ENCODE measurements at regions not wholly inside any gene's neighbourhood (a gene's known extent, or its start where the extent isn't known, plus 50 kb on each side); places are given as distances from the start of the nearest gene placed in this dataset.

GRCh38 chr4:187586892-187587291 is 408.7 kb upstream of the ZFP42 start:
- POLR2A ChIA-PET, result no interaction called here
- CTCF ChIA-PET, result no interaction called here

GRCh38 chr4:187598196-187598595 is 397.4 kb upstream of the ZFP42 start:
- ChIA-PET CTCF (no interaction called here), POLR2A (no interaction called here)

- POLR2A ChIA-PET, result no interaction called here
- CTCF ChIA-PET, result no interaction called here
These were observed 393.1 kb upstream of the ZFP42 start for GRCh38 chr4:187602339-187603092.

- CTCF ChIA-PET, result no interaction called here
- POLR2A ChIA-PET, result no interaction called here
These were observed 392.2 kb upstream of the ZFP42 start for GRCh38 chr4:187603093-187604025.

- ChIA-PET CTCF (no interaction called here), POLR2A (no interaction called here)
These were observed 390.6 kb upstream of the ZFP42 start for GRCh38 chr4:187604984-187605383.

GRCh38 chr4:187606581-187606980 is 389.0 kb upstream of the ZFP42 start:
- CTCF ChIA-PET, result no interaction called here
- POLR2A ChIA-PET, result no interaction called here

- ChIA-PET POLR2A (no interaction called here), CTCF (no interaction called here)
These were observed 387.6 kb upstream of the ZFP42 start for GRCh38 chr4:187608001-187608421.

- ChIA-PET CTCF (no interaction called here), POLR2A (no interaction called here)
These were observed 383.3 kb upstream of the ZFP42 start for GRCh38 chr4:187612301-187612700.

- ChIA-PET POLR2A (no interaction called here), CTCF (no interaction called here)
These were observed 382.3 kb upstream of the ZFP42 start for GRCh38 chr4:187613089-187613839.

- ChIA-PET POLR2A (no interaction called here), CTCF (no interaction called here)
These were observed 379.6 kb upstream of the ZFP42 start for GRCh38 chr4:187615972-187616371.

- ChIA-PET POLR2A (no interaction called here), CTCF (no interaction called here)
These were observed 378.5 kb upstream of the ZFP42 start for GRCh38 chr4:187617113-187617512.

GRCh38 chr4:187618701-187619281 is 376.8 kb upstream of the ZFP42 start:
- ChIA-PET CTCF (no interaction called here), POLR2A (no interaction called here)

- ChIA-PET CTCF (no interaction called here), POLR2A (no interaction called here)
These were observed 376.3 kb upstream of the ZFP42 start for GRCh38 chr4:187619319-187619718.

GRCh38 chr4:187632260-187632995 is 363.1 kb upstream of the ZFP42 start:
- POLR2A ChIA-PET, result no interaction called here
- CTCF ChIA-PET, result no interaction called here

- POLR2A ChIA-PET, result no interaction called here
- CTCF ChIA-PET, result no interaction called here
These were observed 362.3 kb upstream of the ZFP42 start for GRCh38 chr4:187633245-187633644.

- POLR2A ChIA-PET, result no interaction called here
- CTCF ChIA-PET, result no interaction called here
These were observed 338.6 kb upstream of the ZFP42 start for GRCh38 chr4:187656959-187657358.

GRCh38 chr4:187663076-187663475 is 332.5 kb upstream of the ZFP42 start:
- POLR2A ChIA-PET, result no interaction called here
- CTCF ChIA-PET, result no interaction called here

GRCh38 chr4:187664011-187664410 is 331.6 kb upstream of the ZFP42 start:
- CTCF ChIA-PET, result no interaction called here

GRCh38 chr4:187665086-187665485 is 330.5 kb upstream of the ZFP42 start:
- ChIA-PET CTCF (no interaction called here), POLR2A (no interaction called here)

More at GRCh38 chr4:187664011-187664410, 331.6 kb upstream of the ZFP42 start:
- POLR2A ChIA-PET, result no interaction called here

GRCh38 chr4:187666034-187666433 is 329.5 kb upstream of the ZFP42 start:
- POLR2A ChIA-PET, result no interaction called here
- CTCF ChIA-PET, result no interaction called here

Measured in activated CD8-positive, alpha-beta memory T cell treated with anti-CD3 and anti-CD28 coated beads for 36 hours (primary cell).